Stimulated activated CD8-positive, alpha-beta memory T cell treated with anti-CD3 and anti-CD28 coated beads, Interleukin-2, amount 100 ng/mL, for 48 hours (primary cell): ENCODE measurements at regions not wholly inside any gene's neighbourhood (a gene's known extent, or its start where the extent isn't known, plus 50 kb on each side); places are given as distances from the start of the nearest gene placed in this dataset.
"Not testable (repeated sequence)": the region's sequence is repeated elsewhere in the genome, so short reads cannot be mapped to it uniquely, and the experiment has no call there.

Experiments used
- DNase-seq, 2 donors: peaks; one replicate each; pipeline ENCODE4 v3.0.0-alpha.2; 2020; ENCODE audit warnings: low read depth in 2 of 2

GRCh38 chr6:92723390-92723931, 695.9 kb downstream of the EPHA7 start:
- DNase-seq = no peak

GRCh38 chr6:92719773-92720172, 699.6 kb downstream of the EPHA7 start:
- no peak for DNase-seq

- no peak for DNase-seq
Observed at GRCh38 chr6:92716638-92717037, 702.7 kb downstream of the EPHA7 start.

GRCh38 chr6:92715991-92716390, 703.4 kb downstream of the EPHA7 start:
- no peak for DNase-seq

GRCh38 chr6:92714346-92714745, 705.0 kb downstream of the EPHA7 start:
- no peak for DNase-seq

- no peak for DNase-seq
Observed at GRCh38 chr6:92710048-92710447, 709.3 kb downstream of the EPHA7 start.

- DNase-seq = no peak
Observed at GRCh38 chr6:92708945-92709344, 710.4 kb downstream of the EPHA7 start.

- DNase-seq = no peak
Observed at GRCh38 chr6:92708270-92708669, 711.1 kb downstream of the EPHA7 start.

GRCh38 chr6:92706976-92707375, 712.4 kb downstream of the EPHA7 start:
- DNase-seq = no peak

GRCh38 chr6:92701425-92702096, 717.8 kb downstream of the EPHA7 start:
- no peak for DNase-seq

- no peak for DNase-seq
Observed at GRCh38 chr6:92700411-92700810, 718.9 kb downstream of the EPHA7 start.

- DNase-seq = no peak
Observed at GRCh38 chr6:92690997-92691599, 728.3 kb downstream of the EPHA7 start.

GRCh38 chr6:92688342-92688741, 731.0 kb downstream of the EPHA7 start:
- no peak for DNase-seq

- DNase-seq = no peak
Observed at GRCh38 chr6:92687278-92687677, 732.1 kb downstream of the EPHA7 start.

- DNase-seq = no peak
Observed at GRCh38 chr6:92684386-92684785, 735.0 kb downstream of the EPHA7 start.

- no peak for DNase-seq
Observed at GRCh38 chr6:92683748-92684147, 735.6 kb downstream of the EPHA7 start.

- no peak for DNase-seq
Observed at GRCh38 chr6:92682516-92683398, 736.6 kb downstream of the EPHA7 start.

- no peak for DNase-seq
Observed at GRCh38 chr6:92681401-92681800, 738.0 kb downstream of the EPHA7 start.

GRCh38 chr6:92671462-92671861, 747.9 kb downstream of the EPHA7 start:
- not testable (repeated sequence) for DNase-seq

GRCh38 chr6:92667843-92668242, 751.5 kb downstream of the EPHA7 start:
- no peak for DNase-seq

- no peak for DNase-seq
Observed at GRCh38 chr6:92648364-92649086, 770.8 kb downstream of the EPHA7 start.

- no peak for DNase-seq
Observed at GRCh38 chr6:92647630-92648029, 771.7 kb downstream of the EPHA7 start.
